SK-N-SH (cell line): ENCODE measurements at regions not wholly inside any gene's neighbourhood (a gene's known extent, or its start where the extent isn't known, plus 50 kb on each side); places are given as distances from the start of the nearest gene placed in this dataset.
"Not testable (repeated sequence)": the region's sequence is repeated elsewhere in the genome, so short reads cannot be mapped to it uniquely, and the experiment has no call there.

Source experiments
- CTCF ChIP-seq: fragments of 200-600 bp; sonication (generic); IDR thresholded peaks from 2 replicates; pipeline ENCODE4 v1.6.1; 2017; ENCODE audit warnings: antibody characterized with exemption, mild to moderate bottlenecking, moderate library complexity
- EZH2phosphoT487 ChIP-seq: fragments of 200-600 bp; sonication (generic); IDR thresholded peaks from 2 replicates; pipeline ENCODE4 v1.6.1; 2017; ENCODE audit warnings: low read depth, mixed run types, mild to moderate bottlenecking, antibody characterized with exemption, moderate library complexity, borderline replicate concordance
- GABPA ChIP-seq: IDR thresholded peaks from 2 replicates; pipeline ENCODE4 v1.4.0; 2012; ENCODE audit warnings: low read depth, mild to moderate bottlenecking
- MAX ChIP-seq: IDR thresholded peaks from 2 replicates; pipeline ENCODE4 v1.4.0; 2012; ENCODE audit warnings: low read depth
- NRF1 ChIP-seq: IDR thresholded peaks from 2 replicates; pipeline ENCODE4 v1.6.1; 2012; ENCODE audit warnings: low read depth, mild to moderate bottlenecking, low read length
- RAD21 ChIP-seq: IDR thresholded peaks from 2 replicates; pipeline ENCODE4 v1.6.1; 2012; ENCODE audit warnings: mild to moderate bottlenecking, low read length
- REST ChIP-seq: IDR thresholded peaks from 2 replicates; pipeline ENCODE4 v1.6.1; 2012; ENCODE audit warnings: mild to moderate bottlenecking, low read depth, low read length, moderate library complexity
- SIN3A ChIP-seq: IDR thresholded peaks from 2 replicates; pipeline ENCODE4 v1.6.1; 2012; ENCODE audit warnings: low read depth, mild to moderate bottlenecking, low read length, moderate library complexity, borderline replicate concordance
- TAF1 ChIP-seq: IDR thresholded peaks from 2 replicates; pipeline ENCODE4 v1.6.1; 2012; ENCODE audit warnings: low read depth, mild to moderate bottlenecking, low read length, moderate library complexity, borderline replicate concordance
- TCF12 ChIP-seq: IDR thresholded peaks from 2 replicates; pipeline ENCODE4 v1.4.0; 2012
- YY1 ChIP-seq: IDR thresholded peaks from 2 replicates; pipeline ENCODE4 v1.4.0; 2012; ENCODE audit warnings: low read depth, mild to moderate bottlenecking

GRCh38 chr16:29351271-29351969 lies 55.1 kb downstream of the NPIPB11 start:
- TF ChIP-seq CTCF, RAD21, EZH2phosphoT487, NRF1, SIN3A, TAF1, YY1, REST, TCF12, MAX, GABPA: not testable (repeated sequence)
